ENCODE measurements at regions not wholly inside any gene's neighbourhood (a gene's known extent, or its start where the extent isn't known, plus 50 kb on each side); places are given as distances from the start of the nearest gene placed in this dataset.

DNA sequence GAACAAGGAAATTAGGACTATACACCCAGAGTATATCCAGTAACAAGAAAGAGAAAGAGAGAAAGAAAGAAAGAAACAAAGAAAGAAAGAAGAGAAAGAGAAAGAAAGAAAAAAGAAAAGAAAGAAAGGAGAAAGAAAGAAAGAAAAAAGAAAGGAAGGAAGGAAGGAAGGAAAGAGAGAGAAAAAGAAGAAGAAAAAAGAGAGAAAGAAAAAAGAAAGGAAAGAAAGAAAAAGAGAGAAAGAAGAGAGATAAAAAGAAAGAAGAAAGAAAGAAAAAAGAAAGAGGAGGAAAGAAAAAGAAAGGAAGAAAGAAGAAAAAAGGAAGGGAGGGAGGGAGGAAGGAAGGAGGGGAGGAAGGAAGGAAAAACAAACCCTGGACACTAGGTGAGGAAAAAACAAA, 981.8 kb downstream of the TBC1D32 start:
- H3K27ac Mint-ChIP-seq = peak overlapping the region; percentile 6 to 79 (median 17); a peak in 5 of 7 replicates
- Histone ChIP-seq H3K23ac (ENCODE audit: insufficient read length, low read depth, low read length) (no peak overlapping the region), H3K56ac (ENCODE audit: insufficient read length, low read depth, low read length) (no peak overlapping the region), H2BK120ac (ENCODE audit: low read depth, low read length, poor library complexity, severe bottlenecking) (no peak overlapping the region), H4K8ac (replicated peaks; ENCODE audit: insufficient read length, low read depth, low read length) (no peak overlapping the region), H2AFZ (ENCODE audit: low read length) (no peak overlapping the region), H3K9ac (ENCODE audit: extremely low read depth, insufficient read length, low read length) (no peak overlapping the region), H3K79me1 (ENCODE audit: insufficient read depth, low read depth, low read length, poor library complexity, severe bottlenecking) (no peaks in the 10 kb centered on the region), H4K5ac (ENCODE audit: insufficient read length, low read depth, low read length) (no peak overlapping the region), H3K14ac (ENCODE audit: insufficient read depth, low read length) (no peak overlapping the region), H3K4me1 (ENCODE audit: insufficient read depth, low read length) (no peaks in the 10 kb centered on the region; the same call in 1 of the 2 replicates), H3K27ac (ENCODE audit: insufficient read length, low read depth, low read length) (no peak overlapping the region), H2BK20ac (ENCODE audit: low read depth, low read length, poor library complexity, severe bottlenecking) (no peak overlapping the region), H3K23me2 (ENCODE audit: insufficient read length, low read depth, low read length, poor library complexity, severe bottlenecking) (no peaks in the 10 kb centered on the region), H3K79me2 (ENCODE audit: insufficient read depth, low read length) (no peaks in the 10 kb centered on the region), H3K4me2 (ENCODE audit: insufficient read depth, insufficient read length, low read length) (no peak overlapping the region), H3K18ac (ENCODE audit: insufficient read length, low read depth, low read length) (no peak overlapping the region), H2BK15ac (ENCODE audit: low read depth, low read length) (no peak overlapping the region), H3T11ph (ENCODE audit: low read length) (no peak overlapping the region), H2BK5ac (ENCODE audit: insufficient read length, low read length) (no peak overlapping the region), H3K9me3 (ENCODE audit: control insufficient read depth, low read depth, low read length) (no peaks in the 10 kb centered on the region), H3K4ac (ENCODE audit: low read depth, low read length) (no peak overlapping the region), H2AK5ac (ENCODE audit: insufficient read length, low read length) (no peak overlapping the region), H3K27me3 (ENCODE audit: insufficient read depth, low read length) (no peaks in the 10 kb centered on the region), H4K91ac (ENCODE audit: insufficient read length, low read depth, low read length) (no peak overlapping the region), H2BK12ac (ENCODE audit: insufficient read length, low read depth, low read length) (no peak overlapping the region), H4K20me1 (ENCODE audit: control insufficient read depth, insufficient read depth, insufficient read length) (no peaks in the 10 kb centered on the region)
- H3K4me1 Mint-ChIP-seq = peaks cover 16 to 20% of the 10 kb centered on the region in 2 experiments
- no peaks in the 10 kb centered on the region; a peak in 2 of 7 replicates for H3K36me3 Mint-ChIP-seq (ENCODE audit: insufficient read depth in 1 of 3, low read depth in 3 of 3)
- H3K9me3 Mint-ChIP-seq = peaks cover 0 to under 1% of the 10 kb centered on the region in 2 experiments; a peak in 2 of 5 replicates
- H3K4me3 Mint-ChIP-seq = no peak overlapping the region
- no peak for DNase-seq
- TF ChIP-seq, protein P1, sequence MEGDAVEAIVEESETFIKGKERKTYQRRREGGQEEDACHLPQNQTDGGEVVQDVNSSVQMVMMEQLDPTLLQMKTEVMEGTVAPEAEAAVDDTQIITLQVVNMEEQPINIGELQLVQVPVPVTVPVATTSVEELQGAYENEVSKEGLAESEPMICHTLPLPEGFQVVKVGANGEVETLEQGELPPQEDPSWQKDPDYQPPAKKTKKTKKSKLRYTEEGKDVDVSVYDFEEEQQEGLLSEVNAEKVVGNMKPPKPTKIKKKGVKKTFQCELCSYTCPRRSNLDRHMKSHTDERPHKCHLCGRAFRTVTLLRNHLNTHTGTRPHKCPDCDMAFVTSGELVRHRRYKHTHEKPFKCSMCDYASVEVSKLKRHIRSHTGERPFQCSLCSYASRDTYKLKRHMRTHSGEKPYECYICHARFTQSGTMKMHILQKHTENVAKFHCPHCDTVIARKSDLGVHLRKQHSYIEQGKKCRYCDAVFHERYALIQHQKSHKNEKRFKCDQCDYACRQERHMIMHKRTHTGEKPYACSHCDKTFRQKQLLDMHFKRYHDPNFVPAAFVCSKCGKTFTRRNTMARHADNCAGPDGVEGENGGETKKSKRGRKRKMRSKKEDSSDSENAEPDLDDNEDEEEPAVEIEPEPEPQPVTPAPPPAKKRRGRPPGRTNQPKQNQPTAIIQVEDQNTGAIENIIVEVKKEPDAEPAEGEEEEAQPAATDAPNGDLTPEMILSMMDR (conservative IDR thresholded peaks at IDR 0.05) = no peak
- no peaks in the 10 kb centered on the region for H3K27me3 Mint-ChIP-seq (ENCODE audit: low read depth)

All from H9 (cell line).